GM18517 (cell line): ENCODE measurements at regions not wholly inside any gene's neighbourhood (a gene's known extent, or its start where the extent isn't known, plus 50 kb on each side); places are given as distances from the start of the nearest gene placed in this dataset.
"Not testable (repeated sequence)": the region's sequence is repeated elsewhere in the genome, so short reads cannot be mapped to it uniquely, and the experiment has no call there.

Experiments
- ATAC-seq: cut with Tn5 transposase; IDR thresholded peaks from one replicate; pipeline ENCODE4 v1.9.1; 2021; ENCODE audit warnings: mild to moderate bottlenecking, moderate library complexity; ENCODE audit not compliant: unreplicated experiment

GRCh38 chr3:162892921-162893793, 1396.5 kb downstream of the OTOL1 start:
- no peak for ATAC-seq

- ATAC-seq: no peak
Observed at GRCh38 chr3:162897291-162897690, 1400.7 kb downstream of the OTOL1 start.

GRCh38 chr3:162932503-162932902, 1435.9 kb downstream of the OTOL1 start:
- no peak for ATAC-seq

- ATAC-seq: no peak
Observed at GRCh38 chr3:162933656-162934055, 1437.0 kb downstream of the OTOL1 start.

- no peak for ATAC-seq
Observed at GRCh38 chr3:162936706-162937105, 1440.1 kb downstream of the OTOL1 start.

GRCh38 chr3:162938083-162938482, 1441.5 kb downstream of the OTOL1 start:
- no peak for ATAC-seq

GRCh38 chr3:162945626-162946025, 1449.0 kb downstream of the OTOL1 start:
- no peak for ATAC-seq

GRCh38 chr3:162956711-162957110, 1460.1 kb downstream of the OTOL1 start:
- no peak for ATAC-seq

GRCh38 chr3:162960269-162960668, 1463.7 kb downstream of the OTOL1 start:
- ATAC-seq: no peak

- ATAC-seq: no peak
Observed at GRCh38 chr3:162970292-162970691, 1473.7 kb downstream of the OTOL1 start.

GRCh38 chr3:162971715-162972114, 1475.1 kb downstream of the OTOL1 start:
- ATAC-seq: no peak

- no peak for ATAC-seq
Observed at GRCh38 chr3:162973428-162973917, 1476.9 kb downstream of the OTOL1 start.

- ATAC-seq: no peak
Observed at GRCh38 chr3:162978136-162978535, 1481.5 kb downstream of the OTOL1 start.

GRCh38 chr3:162984746-162985145, 1488.1 kb downstream of the OTOL1 start:
- no peak for ATAC-seq

- not testable (repeated sequence) for ATAC-seq
Observed at GRCh38 chr3:162987085-162987794, 1490.6 kb downstream of the OTOL1 start.

GRCh38 chr3:162992741-162993140, 1496.1 kb downstream of the OTOL1 start:
- ATAC-seq: no peak

- no peak for ATAC-seq
Observed at GRCh38 chr3:162994165-162994564, 1497.6 kb downstream of the OTOL1 start.

- ATAC-seq: no peak
Observed at GRCh38 chr3:162996368-162996767, 1499.8 kb downstream of the OTOL1 start.

GRCh38 chr3:162998205-162998604, 1501.6 kb downstream of the OTOL1 start:
- ATAC-seq: no peak

- ATAC-seq: no peak
Observed at GRCh38 chr3:163011596-163011995, 1515.0 kb downstream of the OTOL1 start.

GRCh38 chr3:163016251-163016650, 1519.6 kb downstream of the OTOL1 start:
- ATAC-seq: no peak

GRCh38 chr3:163018067-163018466, 1521.5 kb downstream of the OTOL1 start:
- ATAC-seq: no peak
